GM10248 (cell line): ENCODE measurements at regions not wholly inside any gene's neighbourhood (a gene's known extent, or its start where the extent isn't known, plus 50 kb on each side); places are given as distances from the start of the nearest gene placed in this dataset.

Source experiments
- CTCF ChIA-PET: fragments of 300-600 bp; sonication (Branson Sonifier 250); formaldehyde crosslinking; extraction: SDS; loops from one replicate; lab custom pipeline; 2021; ENCODE audit warnings: antibody characterized with exemption; lab: Yijun Ruan, JAX
- POLR2A ChIA-PET: fragments of 350-650 bp; sonication (Branson Sonifier 250); formaldehyde crosslinking; extraction: SDS; loops from one replicate; lab custom pipeline; 2020; ENCODE audit warnings: antibody characterized with exemption; lab: Yijun Ruan, JAX
- DNase-seq: peaks from one replicate; pipeline ENCODE4 v3.0.0; 2012; ENCODE audit errors: extremely low spot score
- TF ChIP-seq, protein P1 (sequence below): IDR thresholded peaks from 2 replicates; pipeline ENCODE4 v1.5.1; 2012; ENCODE audit warnings: mild to moderate bottlenecking, low read depth; ENCODE audit errors: extremely low read depth, missing control alignments, control extremely low read depth

DNA sequence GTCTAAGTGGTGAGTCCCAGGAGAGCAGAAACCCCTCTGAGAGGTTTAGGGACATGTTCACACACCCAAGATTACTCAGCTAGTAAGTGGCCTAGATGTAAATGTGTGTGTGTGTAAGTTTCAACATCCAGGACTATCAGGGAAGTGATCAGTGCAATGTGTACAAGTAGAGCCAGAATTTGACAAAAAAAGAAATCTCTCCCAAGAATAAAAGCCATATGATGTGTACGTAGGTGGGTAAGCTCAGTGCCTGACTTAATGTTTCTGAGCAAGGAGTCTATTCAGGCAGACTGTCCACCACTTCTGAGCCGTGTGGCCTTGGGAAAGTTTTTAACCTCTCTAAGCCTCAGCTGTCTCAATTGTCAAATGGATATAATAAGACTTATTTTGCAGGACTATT is 133.8 kb upstream of the NAV2 start:
- TF ChIP-seq, protein P1, sequence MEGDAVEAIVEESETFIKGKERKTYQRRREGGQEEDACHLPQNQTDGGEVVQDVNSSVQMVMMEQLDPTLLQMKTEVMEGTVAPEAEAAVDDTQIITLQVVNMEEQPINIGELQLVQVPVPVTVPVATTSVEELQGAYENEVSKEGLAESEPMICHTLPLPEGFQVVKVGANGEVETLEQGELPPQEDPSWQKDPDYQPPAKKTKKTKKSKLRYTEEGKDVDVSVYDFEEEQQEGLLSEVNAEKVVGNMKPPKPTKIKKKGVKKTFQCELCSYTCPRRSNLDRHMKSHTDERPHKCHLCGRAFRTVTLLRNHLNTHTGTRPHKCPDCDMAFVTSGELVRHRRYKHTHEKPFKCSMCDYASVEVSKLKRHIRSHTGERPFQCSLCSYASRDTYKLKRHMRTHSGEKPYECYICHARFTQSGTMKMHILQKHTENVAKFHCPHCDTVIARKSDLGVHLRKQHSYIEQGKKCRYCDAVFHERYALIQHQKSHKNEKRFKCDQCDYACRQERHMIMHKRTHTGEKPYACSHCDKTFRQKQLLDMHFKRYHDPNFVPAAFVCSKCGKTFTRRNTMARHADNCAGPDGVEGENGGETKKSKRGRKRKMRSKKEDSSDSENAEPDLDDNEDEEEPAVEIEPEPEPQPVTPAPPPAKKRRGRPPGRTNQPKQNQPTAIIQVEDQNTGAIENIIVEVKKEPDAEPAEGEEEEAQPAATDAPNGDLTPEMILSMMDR, result no peak
- ChIA-PET POLR2A (no interaction called here), CTCF (interaction anchor here (1.1 to 1.3 kb wide), 3 partner anchors 10 to 164 kb away, joined by 3 to 4 read pairs (median 3); no protein-coding TSS in a partner anchor)
- no peak for DNase-seq

DNA sequence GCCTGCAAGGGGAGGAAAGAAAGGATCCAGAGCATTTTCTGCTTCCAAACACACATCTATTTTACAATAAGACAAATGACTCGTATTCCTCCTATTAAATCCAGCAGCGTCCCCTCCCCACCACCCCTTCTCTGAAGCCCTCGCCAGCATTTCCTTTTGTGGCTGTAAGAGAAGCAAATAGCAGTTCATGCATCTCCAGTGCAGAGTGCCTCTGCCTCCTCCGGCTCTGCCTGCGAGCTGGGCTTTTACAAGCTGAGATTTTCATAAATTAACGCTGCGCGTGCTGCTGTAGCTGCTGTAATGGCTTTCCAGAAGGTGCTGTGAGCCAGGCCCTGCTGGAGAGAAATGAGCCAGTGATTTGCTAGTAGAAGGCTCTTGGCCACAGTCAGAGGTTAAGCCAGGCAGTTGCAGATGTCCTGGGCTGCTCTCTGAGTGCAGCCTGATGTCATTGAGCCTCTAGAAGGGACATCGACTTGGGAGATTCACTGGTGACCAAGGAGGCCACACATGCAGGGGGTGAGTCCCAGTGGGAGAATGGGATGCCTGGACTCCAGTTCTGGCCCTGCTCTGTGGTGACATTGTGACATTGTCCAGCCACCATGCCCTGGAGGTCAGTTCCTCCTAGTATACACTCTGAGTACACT is 134.5 kb upstream of the NAV2 start:
- TF ChIP-seq, protein P1, result no peak
- DNase-seq, result no peak
- ChIA-PET CTCF (no interaction called here), POLR2A (no interaction called here)

DNA sequence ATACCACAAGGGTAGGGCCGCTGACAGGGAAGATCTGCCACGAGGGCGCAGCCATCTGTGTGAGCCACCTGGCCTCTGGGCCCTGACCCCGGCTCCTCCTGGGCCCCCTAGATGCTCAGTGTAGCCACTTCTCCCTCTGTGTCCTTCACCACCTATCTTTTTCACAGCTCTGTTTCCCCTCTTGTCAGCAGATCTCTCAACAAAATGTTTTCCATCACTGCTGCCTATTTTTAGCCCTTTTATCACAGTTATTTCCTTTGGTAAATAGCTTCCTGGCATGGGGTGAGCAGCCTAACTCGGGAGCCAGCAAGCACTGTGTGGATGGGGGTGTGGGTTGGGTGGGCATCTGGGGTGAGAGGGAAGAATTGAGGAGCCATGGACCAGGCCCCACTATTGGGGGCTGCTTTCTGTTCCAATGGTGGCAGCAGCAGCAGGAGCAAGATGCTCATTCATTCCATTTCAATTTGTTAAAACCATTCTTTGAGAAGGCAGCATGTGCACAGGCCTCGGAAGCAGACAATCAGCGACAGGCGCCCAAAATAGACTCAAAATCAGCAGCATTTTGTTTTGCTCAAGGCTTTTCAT is 135.2 kb upstream of the NAV2 start:
- POLR2A ChIA-PET, result no interaction called here
- TF ChIP-seq, protein P1, result no peak
- no peak for DNase-seq
- CTCF ChIA-PET, result interaction anchor here (1.3 to 6.1 kb wide), 4 partner anchors 9 to 20 kb away, joined by 3 to 31 read pairs (median 4); no protein-coding TSS in a partner anchor

DNA sequence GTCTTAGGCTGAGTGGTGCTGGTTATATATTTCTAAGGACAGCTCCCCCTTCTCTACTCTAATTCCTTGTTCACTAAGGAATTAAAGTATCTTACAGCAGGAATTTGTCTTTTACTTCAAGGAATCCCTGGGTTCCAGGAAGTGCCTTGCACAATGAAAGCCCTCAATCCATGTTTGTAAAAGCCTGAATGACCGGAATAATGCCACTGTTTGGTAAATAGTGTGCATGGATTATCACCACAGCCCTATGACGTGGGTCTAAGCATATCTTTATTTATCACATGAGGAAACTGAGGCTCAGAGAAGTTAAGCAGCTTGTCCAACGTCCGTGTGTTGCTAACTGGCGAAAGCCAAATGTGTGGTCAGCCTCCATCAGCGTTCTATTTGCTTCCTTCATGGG is 135.7 kb upstream of the NAV2 start:
- no peak for DNase-seq
- CTCF ChIA-PET, result interaction anchor here (0.9 to 6.1 kb wide), 6 partner anchors 9 to 24 kb away, joined by 3 to 31 read pairs (median 4); no protein-coding TSS in a partner anchor
- POLR2A ChIA-PET, result no interaction called here
- TF ChIP-seq, protein P1, result no peak

DNA sequence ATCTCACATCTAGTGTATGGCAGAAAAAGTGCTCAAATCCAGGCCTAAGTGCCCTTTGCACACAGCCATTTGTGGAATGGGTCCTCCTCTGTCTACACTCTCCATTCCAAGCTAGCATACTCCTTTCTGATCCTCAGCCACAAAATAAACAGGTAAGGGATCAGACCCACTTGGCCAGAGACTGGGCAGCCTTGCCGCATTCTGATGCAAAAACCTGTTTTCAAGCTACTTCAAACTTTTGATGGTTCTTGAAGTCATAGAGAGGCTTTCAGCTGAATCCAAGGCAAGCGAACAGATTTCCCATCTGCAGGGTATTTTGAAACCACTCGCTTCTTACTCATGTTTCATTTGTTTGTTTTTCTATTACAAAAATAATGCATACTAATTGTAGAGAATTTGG is 136.6 kb upstream of the NAV2 start:
- POLR2A ChIA-PET, result no interaction called here
- TF ChIP-seq, protein P1, result no peak
- DNase-seq, result no peak
- CTCF ChIA-PET, result interaction anchor here (0.9 to 6.1 kb wide), 7 partner anchors 8 to 23 kb away, joined by 3 to 31 read pairs (median 4); no protein-coding TSS in a partner anchor

DNA sequence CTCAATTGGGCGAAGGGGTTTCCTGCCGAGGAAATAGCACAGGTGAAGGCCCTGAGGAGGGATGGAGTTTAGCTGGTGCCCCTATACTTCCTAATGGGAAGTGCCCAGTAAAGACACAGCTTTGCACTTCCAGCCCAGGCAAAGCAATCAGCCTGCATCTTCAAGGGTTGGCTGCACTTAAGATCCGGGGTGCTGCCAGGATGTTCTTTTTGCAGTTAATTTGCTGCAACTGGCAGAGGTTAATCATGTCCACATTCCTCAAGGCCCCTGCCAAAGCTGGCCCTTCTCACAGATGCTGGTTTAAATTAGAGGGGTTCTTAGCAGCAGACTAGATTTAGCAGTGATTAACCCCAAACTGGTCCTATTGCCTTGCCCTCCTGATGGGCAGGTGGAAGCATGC is 137.7 kb upstream of the NAV2 start:
- ChIA-PET POLR2A (no interaction called here), CTCF (interaction anchor here (1.0 to 6.1 kb wide), 4 partner anchors 9 to 19 kb away, joined by 3 to 31 read pairs (median 6); no protein-coding TSS in a partner anchor)
- DNase-seq, result no peak
- TF ChIP-seq, protein P1, result no peak
